OCI-LY1 (cell line): ENCODE measurements at regions not wholly inside any gene's neighbourhood (a gene's known extent, or its start where the extent isn't known, plus 50 kb on each side); places are given as distances from the start of the nearest gene placed in this dataset.

ENCODE experiments used
- H2AFZ ChIP-seq: fragments of 200-600 bp; sonication (generic), shearing (Covaris generic); 2 replicates; pipeline ENCODE4 v1.6.0; 2014; ENCODE audit warnings: antibody characterized with exemption, mild to moderate bottlenecking, low read length
- H3F3A ChIP-seq: fragments of 200-600 bp; sonication (generic), shearing (Covaris generic); 2 replicates; pipeline ENCODE4 v1.6.0; 2014; ENCODE audit warnings: mild to moderate bottlenecking, antibody characterized with exemption, low read length, moderate library complexity; ENCODE audit not compliant: insufficient read depth
- H3K27ac ChIP-seq: fragments of 200-600 bp; sonication (generic); 2 replicates; pipeline ENCODE4 v1.5.1; 2014; ENCODE audit warnings: low read length, mixed run types, mild to moderate bottlenecking, low read depth; ENCODE audit not compliant: poor library complexity, severe bottlenecking
- H3K27me3 ChIP-seq: fragments of 200-600 bp; sonication (generic); 2 replicates; pipeline ENCODE4 v1.6.0; 2014; ENCODE audit warnings: antibody characterized with exemption, mild to moderate bottlenecking, low read length, moderate library complexity; ENCODE audit not compliant: insufficient read depth
- H3K36me3 ChIP-seq: fragments of 200-600 bp; sonication (generic); 2 replicates; pipeline ENCODE4 v1.6.1; 2014; ENCODE audit warnings: mild to moderate bottlenecking, antibody characterized with exemption, low read length, moderate library complexity, mixed read lengths; ENCODE audit not compliant: insufficient read depth
- H3K4me1 ChIP-seq: fragments of 200-600 bp; sonication (generic); 2 replicates; pipeline ENCODE4 v1.5.1; 2014; ENCODE audit warnings: mild to moderate bottlenecking, low read length, moderate library complexity; ENCODE audit not compliant: insufficient read depth, severe bottlenecking
- H3K4me2 ChIP-seq: fragments of 200-600 bp; sonication (generic), shearing (Covaris generic); 2 replicates; pipeline ENCODE4 v1.6.1; 2014; ENCODE audit warnings: low read length
- H3K4me3 ChIP-seq: fragments of 200-600 bp; sonication (generic); 2 replicates; pipeline ENCODE4 v1.5.1; 2014; ENCODE audit warnings: low read length, low read depth, mild to moderate bottlenecking, mixed read lengths; ENCODE audit not compliant: poor library complexity, severe bottlenecking
- H3K79me2 ChIP-seq: fragments of 200-600 bp; shearing (Covaris generic); 2 replicates; pipeline ENCODE4 v1.6.1; 2016; ENCODE audit warnings: mixed run types, low read length, mixed read lengths; ENCODE audit not compliant: insufficient read depth
- H3K9ac ChIP-seq: fragments of 200-600 bp; sonication (generic), shearing (Covaris generic); 2 replicates; pipeline ENCODE4 v1.6.1; 2014; ENCODE audit warnings: mild to moderate bottlenecking, low read length, mixed read lengths
- H3K9me2 ChIP-seq: fragments of 200-600 bp; sonication (generic), shearing (Covaris generic); 2 replicates; pipeline ENCODE4 v1.6.1; 2014; ENCODE audit warnings: low read depth, mild to moderate bottlenecking, low read length, mixed read lengths
- H3K9me3 ChIP-seq: fragments of 200-600 bp; shearing (Covaris generic); 2 replicates; pipeline ENCODE4 v1.6.1; 2014; ENCODE audit warnings: low read length, mixed read lengths
- H4K20me1 ChIP-seq: fragments of 200-600 bp; sonication (generic), shearing (Covaris generic); 2 replicates; pipeline ENCODE4 v1.6.0; 2016; ENCODE audit warnings: mild to moderate bottlenecking, low read length; ENCODE audit not compliant: insufficient read depth
- CTCF ChIP-seq: fragments of 200-600 bp; sonication (generic), shearing (Covaris generic); IDR thresholded peaks from 2 replicates; pipeline ENCODE4 v1.5.1; 2017; ENCODE audit warnings: mild to moderate bottlenecking, antibody characterized with exemption, low read length, moderate library complexity, mixed read lengths
- EZH2 ChIP-seq: fragments of 200-600 bp; sonication (generic), shearing (Covaris generic); IDR thresholded peaks from 2 replicates; pipeline ENCODE4 v1.8.0; 2017; ENCODE audit warnings: borderline replicate concordance, mixed run types, mild to moderate bottlenecking, antibody characterized with exemption, low read length, moderate library complexity, mixed read lengths

- H3K79me2 ChIP-seq, result no peaks in the 10 kb centered on the region
- no peaks in the 10 kb centered on the region; the same call in 1 of the 2 replicates for H3K9me2 ChIP-seq
- H3K4me2 ChIP-seq, result peak overlapping the region; percentile 16; the same call in 1 of the 2 replicates
- no peaks in the 10 kb centered on the region for H3K36me3 ChIP-seq
- TF ChIP-seq EZH2 (no peak), CTCF (no peak)
- no peak overlapping the region for H3K4me3 ChIP-seq
- no peaks in the 10 kb centered on the region for H3F3A ChIP-seq
- H3K27me3 ChIP-seq, result no peaks in the 10 kb centered on the region
- H3K4me1 ChIP-seq, result peaks cover 10% of the 10 kb centered on the region
- no peak overlapping the region for H3K27ac ChIP-seq
- H4K20me1 ChIP-seq, result no peaks in the 10 kb centered on the region
- H3K9me3 ChIP-seq, result no peaks in the 10 kb centered on the region
- H3K9ac ChIP-seq, result no peak overlapping the region; the same call in 1 of the 2 replicates
- H2AFZ ChIP-seq, result no peak overlapping the region
Measured at GRCh38 chr17:22158364-22158763, 466.0 kb downstream of the KCNJ18 start.

GRCh38 chr17:22161376-22161775 is 469.1 kb downstream of the KCNJ18 start:
- no peaks in the 10 kb centered on the region for H3K79me2 ChIP-seq
- no peak overlapping the region for H2AFZ ChIP-seq
- H4K20me1 ChIP-seq, result no peaks in the 10 kb centered on the region

GRCh38 chr17:22171631-22172030 is 479.3 kb downstream of the KCNJ18 start:
- no peak overlapping the region; the same call in 1 of the 2 replicates for H3K9ac ChIP-seq
- peak overlapping the region; percentile 66 for H3K27ac ChIP-seq
- no peaks in the 10 kb centered on the region for H4K20me1 ChIP-seq
- H3K4me2 ChIP-seq, result peak overlapping the region; percentile 10; the same call in 1 of the 2 replicates
- H3K27me3 ChIP-seq, result no peaks in the 10 kb centered on the region
- H3K79me2 ChIP-seq, result no peaks in the 10 kb centered on the region
- TF ChIP-seq CTCF (no peak), EZH2 (no peak)
- no peak overlapping the region for H2AFZ ChIP-seq
- no peaks in the 10 kb centered on the region for H3F3A ChIP-seq
- H3K4me3 ChIP-seq, result no peak overlapping the region
- H3K9me3 ChIP-seq, result no peaks in the 10 kb centered on the region
- no peaks in the 10 kb centered on the region for H3K36me3 ChIP-seq
- H3K9me2 ChIP-seq, result no peaks in the 10 kb centered on the region
- H3K4me1 ChIP-seq, result peaks cover 22% of the 10 kb centered on the region

More at GRCh38 chr17:22161376-22161775, 469.1 kb downstream of the KCNJ18 start:
- Histone ChIP-seq H3K27ac (no peak overlapping the region), H3K27me3 (no peaks in the 10 kb centered on the region), H3K36me3 (no peaks in the 10 kb centered on the region), H3K4me2 (no peak overlapping the region), H3K9me3 (no peaks in the 10 kb centered on the region), H3K4me3 (no peak overlapping the region), H3F3A (no peaks in the 10 kb centered on the region), H3K9ac (no peak overlapping the region), H3K4me1 (peaks cover 10% of the 10 kb centered on the region), H3K9me2 (no peaks in the 10 kb centered on the region; the same call in 1 of the 2 replicates)
- TF ChIP-seq EZH2 (no peak), CTCF (no peak)
